Amniotic epithelial cell (primary cell): ENCODE measurements at regions not wholly inside any gene's neighbourhood (a gene's known extent, or its start where the extent isn't known, plus 50 kb on each side); places are given as distances from the start of the nearest gene placed in this dataset.
A peak's percentile ranks its signal among the peaks of the same experiment; 100 is the strongest.
"Not testable (repeated sequence)": the region's sequence is repeated elsewhere in the genome, so short reads cannot be mapped to it uniquely, and the experiment has no call there.

Source experiments
- DNase-seq: peaks from one replicate; pipeline ENCODE4 v3.0.0-alpha.2; 2010; ENCODE audit warnings: low read depth

GRCh38 chr9:71632776-71633175 is 135.5 kb downstream of the CEMIP2 start:
- DNase-seq, result peak; percentile 18

- DNase-seq, result no peak
These were observed 137.8 kb downstream of the CEMIP2 start for GRCh38 chr9:71630377-71630995.

DNA sequence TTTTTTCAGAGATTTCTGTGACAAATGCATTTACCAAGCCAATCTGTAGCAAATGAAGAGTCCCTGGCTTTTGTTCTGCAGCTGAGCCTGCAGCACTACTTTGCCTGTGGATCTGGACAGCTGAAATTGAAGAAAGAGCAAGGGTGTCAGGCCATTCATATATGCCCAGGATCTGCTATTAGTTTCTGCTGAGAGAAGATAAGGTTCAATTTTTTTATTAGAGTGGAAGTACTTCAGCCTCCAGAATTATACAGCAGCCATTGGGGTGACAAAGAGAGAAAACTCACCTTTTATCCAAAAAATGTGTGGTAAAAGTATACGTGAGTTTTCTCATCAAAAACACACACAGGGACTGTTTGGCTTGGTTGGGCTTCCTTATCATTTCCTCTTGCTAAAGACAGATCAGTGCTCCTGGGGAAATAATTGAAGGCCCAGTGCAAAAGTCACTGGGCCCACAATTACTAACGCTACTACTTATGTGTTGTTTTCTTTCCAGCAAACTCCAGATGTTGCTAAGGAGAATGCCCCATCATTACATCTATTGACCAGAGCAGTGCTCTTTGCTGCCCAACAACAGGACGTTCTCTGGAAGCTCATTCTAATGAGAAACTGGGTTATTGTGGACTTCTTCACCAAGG is 138.6 kb downstream of the CEMIP2 start:
- DNase-seq, result no peak

DNA sequence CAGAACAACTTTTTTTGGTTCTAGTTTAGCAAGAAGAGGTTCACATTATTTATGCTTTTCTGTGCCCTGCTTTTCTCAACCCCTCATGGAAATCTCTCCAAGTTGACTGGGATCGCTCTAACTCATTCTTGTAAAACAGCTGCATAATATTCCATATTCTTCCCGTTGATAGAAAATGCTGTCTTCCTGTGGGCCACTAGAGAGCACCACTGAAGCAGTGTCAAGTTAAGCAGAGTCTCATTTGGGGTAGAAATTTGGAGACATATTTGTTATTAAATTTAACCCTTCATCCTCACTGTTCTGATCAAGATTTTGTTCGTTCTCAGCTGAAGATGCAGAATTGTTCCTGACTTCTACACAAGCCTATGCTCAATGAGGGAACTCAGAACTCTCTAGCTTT is 140.1 kb downstream of the CEMIP2 start:
- no peak for DNase-seq

- DNase-seq, result no peak
These were observed 140.8 kb downstream of the CEMIP2 start for GRCh38 chr9:71627537-71627936.

- no peak for DNase-seq
These were observed 141.9 kb downstream of the CEMIP2 start for GRCh38 chr9:71626395-71626794.

DNA sequence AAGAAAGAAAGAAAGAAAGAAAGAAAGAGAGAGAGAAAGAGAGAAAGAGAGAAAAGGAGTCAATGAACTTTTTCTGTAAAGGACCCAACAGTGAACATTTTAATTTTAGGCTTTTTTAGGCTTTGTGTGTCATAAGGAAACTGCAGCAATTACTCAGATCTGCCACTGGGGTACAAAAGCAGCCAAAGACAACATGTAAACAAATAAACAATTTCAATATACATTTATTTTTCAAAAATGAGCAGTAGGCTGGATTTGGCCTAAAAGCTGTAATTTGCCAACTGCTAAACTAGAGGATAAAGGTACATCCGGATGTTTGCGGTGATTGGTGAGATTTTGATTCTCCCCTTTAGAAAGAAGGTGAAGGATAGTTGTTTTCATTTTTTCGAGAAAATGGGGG is 143.6 kb downstream of the CEMIP2 start:
- DNase-seq, result no peak

DNA sequence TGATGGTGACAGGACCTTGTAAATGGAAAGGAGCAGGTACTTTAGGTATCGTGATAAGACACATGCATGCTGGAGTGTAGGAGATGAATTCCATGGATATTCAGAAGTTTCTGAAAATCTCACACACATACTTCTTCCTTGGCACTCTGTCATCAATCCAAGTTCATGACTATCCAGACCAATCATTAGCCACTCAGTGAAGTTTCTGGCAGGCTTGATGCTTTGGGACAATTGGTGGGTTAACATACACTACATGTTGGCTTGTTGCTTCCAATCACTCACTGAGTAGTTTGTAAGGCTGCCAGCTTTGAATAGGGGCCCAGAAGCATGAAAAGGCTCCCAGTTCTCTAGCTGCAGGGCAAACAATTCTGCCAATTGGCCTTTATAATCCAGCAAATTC is 147.6 kb downstream of the CEMIP2 start:
- DNase-seq, result no peak

- no peak for DNase-seq
These were observed 148.0 kb downstream of the CEMIP2 start for GRCh38 chr9:71620331-71620730.

- DNase-seq, result no peak
These were observed 148.4 kb downstream of the CEMIP2 start for GRCh38 chr9:71619926-71620325.

DNA sequence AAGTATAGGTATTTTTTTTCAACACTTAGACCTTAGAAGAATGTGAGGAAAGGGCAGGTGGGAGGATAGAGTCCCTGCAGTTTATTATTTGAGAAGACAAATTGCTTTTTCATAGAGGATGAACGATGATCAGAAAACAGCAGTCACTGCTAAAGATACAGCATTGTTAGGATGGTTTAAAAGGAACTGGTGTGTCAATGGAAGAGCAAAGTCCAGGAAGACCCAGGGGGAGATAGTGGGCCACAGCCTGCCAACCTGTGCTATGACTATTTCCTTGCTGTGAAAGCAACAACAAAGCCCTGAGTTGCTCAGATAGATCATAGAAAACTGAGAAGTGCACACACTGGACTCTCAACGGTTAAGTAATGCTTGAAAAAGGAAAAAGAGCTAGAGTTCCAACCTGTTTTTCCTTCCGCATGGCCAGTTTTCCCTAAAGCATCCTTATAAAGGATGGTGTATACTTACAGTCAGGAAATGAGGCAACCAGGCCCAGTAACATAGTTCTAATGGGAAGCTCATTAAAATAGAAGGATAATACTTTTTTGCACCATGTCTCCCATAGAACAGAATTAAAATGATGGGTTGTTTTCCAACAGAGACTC is 153.8 kb downstream of the CEMIP2 start:
- no peak for DNase-seq

DNA sequence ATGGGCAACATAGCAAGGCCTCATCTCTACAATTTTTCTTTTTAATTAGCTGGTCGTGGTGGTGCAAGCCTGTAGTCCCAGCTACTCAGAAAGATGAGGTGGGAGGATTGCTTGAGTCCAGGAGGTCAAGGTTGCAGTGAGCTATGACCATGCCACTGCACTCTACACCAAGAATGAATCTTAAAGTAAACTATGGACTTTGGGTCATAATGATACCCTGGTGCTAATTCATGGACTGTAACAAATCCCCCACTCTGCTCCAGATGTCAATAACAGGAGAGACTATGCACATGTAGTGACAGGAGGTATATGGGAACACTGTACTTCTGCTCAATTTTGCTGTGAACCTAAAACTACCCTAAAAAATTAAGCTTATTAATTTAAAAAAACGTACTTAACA is 155.4 kb downstream of the CEMIP2 start:
- no peak for DNase-seq

DNA sequence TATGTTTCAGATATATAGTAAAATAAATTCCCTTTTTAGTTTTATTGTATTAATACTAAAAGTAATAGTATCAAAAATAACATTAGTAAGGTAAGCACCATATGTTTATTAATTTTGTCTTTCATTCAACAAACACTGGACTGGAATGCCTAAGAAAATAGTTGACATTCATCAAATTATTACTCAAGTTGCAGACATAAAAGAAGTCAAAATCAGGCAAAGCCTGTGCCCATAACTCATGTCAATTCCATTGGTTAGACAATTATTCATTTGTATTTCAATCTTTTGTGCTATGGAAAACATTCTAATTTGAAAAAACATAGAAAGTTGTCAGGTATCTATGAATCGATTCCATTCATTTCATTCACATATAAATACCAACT is 158.9 kb downstream of the CEMIP2 start:
- peak; percentile 38 for DNase-seq

- DNase-seq, result peak; percentile 72
These were observed 159.4 kb downstream of the CEMIP2 start for GRCh38 chr9:71608825-71609447.

DNA sequence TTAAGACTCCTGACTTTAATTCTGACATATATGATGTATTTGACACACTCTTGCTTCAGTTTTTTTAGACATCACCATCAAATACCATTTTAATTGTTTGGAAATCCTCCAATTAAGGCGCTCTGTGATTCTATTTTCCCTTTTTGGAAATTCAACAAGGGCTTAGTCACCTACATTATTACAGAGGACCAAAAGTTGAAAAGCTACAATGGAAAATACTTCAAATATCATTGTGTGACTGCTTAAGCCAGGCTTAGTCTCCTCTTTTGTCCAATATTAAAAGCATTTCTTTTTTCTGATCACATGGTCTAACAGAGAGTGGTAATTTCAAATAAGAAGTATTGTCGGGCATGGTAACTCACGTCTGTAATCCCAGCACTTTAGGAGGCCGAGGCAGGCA is 160.3 kb downstream of the CEMIP2 start:
- no peak for DNase-seq

DNA sequence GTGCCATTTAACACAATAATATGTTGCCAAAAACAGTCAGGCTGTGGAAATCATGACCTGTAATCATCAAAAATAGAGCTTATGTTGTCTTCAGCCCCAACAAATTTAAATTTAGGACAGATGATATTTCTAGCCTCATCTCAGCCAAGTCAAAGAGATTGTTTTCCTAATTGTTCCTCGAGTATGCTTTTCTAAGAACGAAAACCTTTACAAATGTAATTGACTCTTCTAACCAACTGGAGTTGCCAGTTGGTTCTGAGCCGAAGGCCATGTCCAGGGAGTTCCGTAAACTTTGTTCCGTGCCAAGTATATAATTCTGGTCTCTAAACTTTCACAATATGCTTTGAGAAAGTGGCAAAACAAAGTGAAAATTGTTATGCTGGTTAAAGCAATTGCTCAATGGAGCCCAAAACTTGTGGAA is 160.8 kb downstream of the CEMIP2 start:
- DNase-seq, result no peak

- DNase-seq, result peak; percentile 69
These were observed 163.9 kb downstream of the CEMIP2 start for GRCh38 chr9:71604197-71605063.

GRCh38 chr9:71602652-71603051 is 165.7 kb downstream of the CEMIP2 start:
- no peak for DNase-seq

DNA sequence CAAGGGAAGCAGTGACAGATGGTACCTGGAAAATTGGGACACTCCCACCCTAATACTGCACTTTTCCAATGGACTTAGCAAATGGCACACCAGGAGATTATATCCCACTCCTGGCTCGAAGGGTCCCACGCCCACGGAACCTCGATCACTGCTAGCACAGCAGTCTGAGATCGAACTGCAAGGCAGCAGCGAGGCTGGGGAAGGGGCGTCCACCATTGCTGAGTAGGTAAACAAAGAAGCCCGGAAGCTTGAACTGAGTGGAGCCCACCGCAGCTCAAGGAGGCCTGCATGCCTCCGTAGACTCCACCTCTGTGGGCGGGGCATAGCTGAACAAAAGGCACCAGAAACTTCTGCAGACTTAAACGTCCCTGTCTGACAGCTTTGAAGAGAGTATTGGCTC is 172.6 kb downstream of the CEMIP2 start:
- not testable (repeated sequence) for DNase-seq

GRCh38 chr9:71594541-71594940 is 173.8 kb downstream of the CEMIP2 start:
- DNase-seq, result peak; percentile 70

DNA sequence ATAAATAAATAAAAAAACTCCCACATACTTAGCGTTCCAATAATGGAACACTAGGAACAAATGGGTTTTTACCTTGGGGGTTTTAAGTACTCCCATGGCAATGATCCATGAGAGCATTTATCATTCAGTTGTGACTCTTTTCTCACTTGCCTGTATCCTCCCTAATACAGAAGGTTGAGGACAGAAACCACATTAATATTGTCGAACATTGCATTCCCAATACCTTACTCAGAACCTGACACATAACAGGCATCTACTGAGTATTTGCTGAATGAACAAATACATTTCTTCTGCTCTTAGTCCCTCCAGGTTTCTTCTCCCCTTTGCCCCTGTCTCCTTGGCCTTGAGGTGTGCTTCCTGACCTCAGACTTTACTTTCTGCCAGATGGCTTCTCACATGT is 175.9 kb downstream of the CEMIP2 start:
- peak; percentile 68 for DNase-seq

DNA sequence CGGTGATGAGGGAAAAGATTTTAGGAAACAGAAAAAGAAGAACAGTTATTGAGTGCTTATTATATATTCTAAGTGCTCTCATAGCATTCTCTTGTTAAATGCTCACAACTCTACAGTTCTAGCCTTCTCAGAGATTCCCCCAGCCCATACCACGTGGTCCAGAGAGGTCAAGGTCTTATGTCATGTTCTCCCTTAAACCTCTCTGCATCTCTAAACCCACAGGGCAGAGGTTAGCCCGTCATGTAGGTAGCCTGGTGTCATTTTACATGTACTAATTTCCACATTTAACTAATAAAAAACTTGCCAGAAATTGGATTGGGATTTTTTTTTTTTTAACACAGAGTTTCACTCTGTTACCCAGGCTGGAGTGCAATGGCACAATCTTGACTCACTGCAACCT is 178.0 kb downstream of the CEMIP2 start:
- DNase-seq, result no peak
